CD14-positive monocyte (primary cell): ENCODE measurements at regions not wholly inside any gene's neighbourhood (a gene's known extent, or its start where the extent isn't known, plus 50 kb on each side); places are given as distances from the start of the nearest gene placed in this dataset.

Experiments used
- DNase-seq, 3 donors: peaks; one replicate each; pipeline ENCODE4 v3.0.0-alpha.2; 2011 to 2022
- H2AFZ ChIP-seq: 2 replicates; pipeline ENCODE4 v1.6.0; 2012; ENCODE audit warnings: mild to moderate bottlenecking, low read depth, low read length, inconsistent platforms; ENCODE audit not compliant: insufficient read depth, poor library complexity, severe bottlenecking
- H3K27ac ChIP-seq, 2 donors: 1 replicate in 1 of 2; 2 replicates in 1 of 2; pipeline ENCODE4 v1.5.1; 2012 to 2013; ENCODE audit warnings: low read length in 2 of 2, control low read depth in 1 of 2, inconsistent platforms in 1 of 2, low read depth in 1 of 2, mild to moderate bottlenecking in 1 of 2
- H3K27me3 ChIP-seq, 2 donors: one replicate each; pipeline versions ENCODE4 v1.6.0 to v1.6.1; 2011 to 2013; ENCODE audit warnings: low read length in 2 of 2; ENCODE audit not compliant: control insufficient read depth in 2 of 2, insufficient read depth in 2 of 2
- H3K36me3 ChIP-seq, 2 donors: replicated peaks in 1 of 2; 1 replicate in 1 of 2; 2 replicates in 1 of 2; pipeline versions ENCODE4 v1.5.1 to v1.6.1; 2012 to 2013; ENCODE audit warnings: low read length in 2 of 2, control low read depth in 1 of 2, inconsistent platforms in 1 of 2, mild to moderate bottlenecking in 1 of 2; ENCODE audit not compliant: insufficient read depth in 2 of 2, control insufficient read depth in 1 of 2
- H3K4me1 ChIP-seq, 2 donors: 1 replicate in 1 of 2; 2 replicates in 1 of 2; pipeline versions ENCODE4 v1.5.1 to v1.6.1; 2012 to 2013; ENCODE audit warnings: low read length in 2 of 2, control low read depth in 1 of 2, inconsistent platforms in 1 of 2, mild to moderate bottlenecking in 1 of 2, moderate library complexity in 1 of 2; ENCODE audit not compliant: insufficient read depth in 2 of 2, control insufficient read depth in 1 of 2
- H3K4me2 ChIP-seq: replicated peaks from 2 replicates; pipeline ENCODE3; 2012; ENCODE audit warnings: low read length, moderate library complexity, mild to moderate bottlenecking; ENCODE audit not compliant: poor library complexity, severe bottlenecking; ENCODE audit errors: extremely low read depth
- H3K4me3 ChIP-seq, 3 experiments: fragments of 200-600 bp in 1 of 3; sonication (generic) in 1 of 3; replicated peaks in 1 of 3; 1 replicate in 2 of 3; 2 replicates in 1 of 3; pipeline ENCODE4 v1.5.1; 2011 to 2013; ENCODE audit warnings: low read length in 3 of 3, mild to moderate bottlenecking in 3 of 3, control low read depth in 2 of 3, low read depth in 2 of 3, inconsistent platforms in 1 of 3, moderate library complexity in 1 of 3
- H3K79me2 ChIP-seq: 2 replicates; pipeline ENCODE4 v1.6.0; 2012; ENCODE audit warnings: mild to moderate bottlenecking, control low read depth, inconsistent platforms, low read length, moderate library complexity; ENCODE audit not compliant: insufficient read depth
- H3K9ac ChIP-seq: 2 replicates; pipeline ENCODE4 v1.6.0; 2017; ENCODE audit warnings: low read length, mild to moderate bottlenecking; ENCODE audit not compliant: insufficient read depth, poor library complexity, severe bottlenecking
- H3K9me3 ChIP-seq, 2 donors: replicated peaks in 1 of 2; 1 replicate in 1 of 2; 2 replicates in 1 of 2; pipeline versions ENCODE4 v1.5.1 to v1.6.1; 2012 to 2013; ENCODE audit warnings: low read length in 2 of 2, control low read depth in 1 of 2; ENCODE audit not compliant: control insufficient read depth in 1 of 2, insufficient read depth in 1 of 2
- H4K20me1 ChIP-seq: 2 replicates; pipeline ENCODE4 v1.6.0; 2012; ENCODE audit warnings: mild to moderate bottlenecking, low read length, control low read depth, moderate library complexity; ENCODE audit not compliant: insufficient read depth
- H3K27ac Mint-ChIP-seq, 7 donors: one replicate each; pipeline ENCODE4 v1.8.0; 2020; ENCODE audit warnings: mild to moderate bottlenecking in 7 of 7, mixed read lengths in 7 of 7, moderate library complexity in 6 of 7, inconsistent platforms in 2 of 7
- H3K27me3 Mint-ChIP-seq, 3 donors: one replicate each; pipeline ENCODE4 v1.8.0; 2021 to 2022; ENCODE audit warnings: low read depth in 3 of 3, mild to moderate bottlenecking in 3 of 3, mixed read lengths in 3 of 3, moderate library complexity in 3 of 3, inconsistent platforms in 1 of 3
- H3K36me3 Mint-ChIP-seq, 2 donors: one replicate each; pipeline ENCODE4 v1.8.0; 2020; ENCODE audit warnings: mixed read lengths in 2 of 2, inconsistent platforms in 1 of 2, mild to moderate bottlenecking in 1 of 2
- H3K4me1 Mint-ChIP-seq: one replicate; pipeline ENCODE4 v1.8.0; 2020; ENCODE audit warnings: mild to moderate bottlenecking, mixed read lengths
- H3K4me3 Mint-ChIP-seq, 2 donors: one replicate each; pipeline ENCODE4 v1.8.0; 2020; ENCODE audit warnings: mild to moderate bottlenecking in 2 of 2, mixed read lengths in 2 of 2, moderate library complexity in 1 of 2
- H3K9me3 Mint-ChIP-seq, 7 donors: one replicate each; pipeline ENCODE4 v1.8.0; 2020 to 2022; ENCODE audit warnings: mixed read lengths in 7 of 7, mild to moderate bottlenecking in 6 of 7, moderate library complexity in 6 of 7, inconsistent platforms in 2 of 7
- CTCF ChIP-seq: fragments of 200-600 bp; IDR thresholded peaks from one replicate; pipeline ENCODE4 v1.8.0; 2022; ENCODE audit warnings: antibody characterized with exemption, mild to moderate bottlenecking
- WGBS: methylation state at CpG from one replicate; pipeline ENCODE4 v1.1.5; 2013; ENCODE audit warnings: missing lambda C conversion rate; ENCODE audit not compliant: insufficient coverage; 5-methylcytosine and 5-hydroxymethylcytosine counted together
- intact Hi-C, 2 donors: fragments of 100-400 bp; cut with micrococcal nuclease; formaldehyde crosslinking; loops; one replicate each; pipeline versions ENCODE4 v1.15.0 to v1.15.1; 2023

GRCh38 chr12:67750513-67751183 is 102.1 kb downstream of the DYRK2 start:
- Mint-ChIP-seq H3K27ac (no peak overlapping the region), H3K9me3 (peaks cover 0 to 4% (median 0%) of the 10 kb centered on the region in 7 donors), H3K36me3 (no peaks in the 10 kb centered on the region), H3K4me3 (no peak overlapping the region), H3K4me1 (peaks cover 6% of the 10 kb centered on the region), H3K27me3 (peaks cover 1 to 5% (median 2%) of the 10 kb centered on the region in 3 donors)
- WGBS: 100% methylated on average over 1 of the region's 3 CpGs
- intact Hi-C loops: no loop called here
- Histone ChIP-seq H3K27ac (no peak overlapping the region), H3K9me3 (no peaks in the 10 kb centered on the region), H4K20me1 (no peaks in the 10 kb centered on the region), H3K4me2 (no peak overlapping the region), H2AFZ (no peak overlapping the region), H3K4me1 (peaks cover 4 to 7% of the 10 kb centered on the region in 2 donors), H3K27me3 (no peaks in the 10 kb centered on the region), H3K36me3 (no peaks in the 10 kb centered on the region), H3K79me2 (no peaks in the 10 kb centered on the region), H3K4me3 (no peak overlapping the region), H3K9ac (no peak overlapping the region)
- no peak for DNase-seq
- no peak for TF ChIP-seq CTCF

DNA sequence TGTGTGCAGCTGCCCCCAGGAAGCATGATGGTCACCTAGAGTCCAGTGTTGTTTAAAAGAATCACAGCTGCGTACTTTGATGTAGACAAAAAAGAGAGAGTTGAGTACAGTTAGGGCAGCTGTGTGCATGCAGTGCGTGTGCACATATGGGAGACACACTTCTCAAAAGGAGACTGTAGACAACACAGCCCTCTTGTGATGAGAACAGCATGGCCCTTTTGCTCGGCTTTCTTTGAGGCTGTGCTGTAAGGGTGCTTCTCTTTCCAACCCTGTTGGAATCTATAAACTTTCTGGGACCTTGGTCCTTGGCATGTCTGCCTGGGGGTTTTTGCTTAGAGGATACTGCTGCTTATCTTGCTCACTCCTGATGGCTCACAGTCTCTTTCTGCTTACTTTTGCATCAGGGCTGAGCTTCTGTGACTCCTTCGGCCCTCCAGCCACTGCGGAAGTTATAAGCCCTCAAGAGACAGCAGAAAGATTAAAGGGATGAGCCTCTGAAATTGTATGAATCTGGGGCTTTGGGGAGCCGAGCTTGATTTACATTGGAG is 102.9 kb downstream of the DYRK2 start:
- Histone ChIP-seq H3K4me3 (no peak overlapping the region), H3K9ac (no peak overlapping the region), H3K36me3 (no peaks in the 10 kb centered on the region), H2AFZ (no peak overlapping the region), H3K27ac (no peak overlapping the region), H3K27me3 (no peaks in the 10 kb centered on the region), H4K20me1 (no peaks in the 10 kb centered on the region), H3K4me1 (peaks cover 4 to 9% of the 10 kb centered on the region in 2 donors), H3K4me2 (no peak overlapping the region), H3K79me2 (no peaks in the 10 kb centered on the region), H3K9me3 (no peaks in the 10 kb centered on the region)
- Mint-ChIP-seq H3K27ac (no peak overlapping the region), H3K4me1 (peaks cover 8% of the 10 kb centered on the region), H3K9me3 (peaks cover 0 to 5% (median 0%) of the 10 kb centered on the region in 7 donors), H3K36me3 (no peaks in the 10 kb centered on the region), H3K27me3 (peaks cover 0 to 5% (median 1%) of the 10 kb centered on the region in 3 donors), H3K4me3 (no peak overlapping the region)
- 93% methylated on average over 3 of the region's 6 CpGs for WGBS
- intact Hi-C loops: no loop called here
- no peak for DNase-seq
- TF ChIP-seq CTCF: no peak
